ENCODE measurements at regions not wholly inside any gene's neighbourhood (a gene's known extent, or its start where the extent isn't known, plus 50 kb on each side); places are given as distances from the start of the nearest gene placed in this dataset.
A peak's percentile ranks its signal among the peaks of the same experiment; 100 is the strongest.

DNA sequence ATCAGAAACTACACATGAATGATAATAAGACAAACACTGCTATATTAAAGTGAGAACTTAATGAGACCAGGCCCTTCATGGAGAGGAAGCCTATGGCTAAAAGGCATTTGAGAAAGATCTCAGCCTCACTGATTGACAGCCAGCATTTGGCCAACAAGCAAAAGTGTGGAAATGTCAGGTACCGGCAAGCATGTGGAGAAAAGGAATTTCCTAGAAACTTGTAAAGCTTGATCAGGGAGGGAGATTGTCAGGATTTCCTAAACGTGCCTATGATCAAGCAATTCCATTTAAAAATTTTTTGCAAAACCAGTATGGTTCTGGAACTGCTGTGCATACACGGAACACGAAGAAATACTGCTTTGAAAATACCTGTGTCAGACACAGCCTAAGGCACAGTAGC, 220.3 kb upstream of the ATP10A start:
- no peaks in the 10 kb centered on the region for H3K36me3 ChIP-seq (ENCODE audit: insufficient read depth, low read length)
- Mint-ChIP-seq H3K27me3 (ENCODE audit: low read depth, unreplicated experiment) (no peaks in the 10 kb centered on the region), H3K27ac (ENCODE audit: unreplicated experiment) (peak overlapping the region; percentile 59), H3K36me3 (ENCODE audit: low read depth, unreplicated experiment) (no peaks in the 10 kb centered on the region), H3K4me1 (ENCODE audit: low read depth, unreplicated experiment) (peaks cover 25% of the 10 kb centered on the region), H3K9me3 (ENCODE audit: unreplicated experiment) (no peaks in the 10 kb centered on the region), H3K4me3 (ENCODE audit: unreplicated experiment) (peak overlapping the region; percentile 82)
- no peak overlapping the region for H3K4me3 ChIP-seq (ENCODE audit: insufficient read depth, low read depth, low read length)
- no peaks in the 10 kb centered on the region for H4K20me1 ChIP-seq (ENCODE audit: insufficient read depth, low read length)
- no peaks in the 10 kb centered on the region for H3K9me3 ChIP-seq (ENCODE audit: insufficient read depth, low read depth, low read length)
- H3K4me2 ChIP-seq (ENCODE audit: low read length): peak overlapping the region; percentile 84
- H3K9ac ChIP-seq (ENCODE audit: low read length): no peak overlapping the region
- DNase-seq (ENCODE audit: low read depth) (no peak), FAIRE-seq (peak; percentile 47)
- H2AFZ ChIP-seq (ENCODE audit: low read depth, low read length): no peak overlapping the region
- no peak overlapping the region for H3K27ac ChIP-seq (ENCODE audit: low read depth, low read length)
- H3K4me1 ChIP-seq (ENCODE audit: insufficient read depth, low read length): peaks cover 20% of the 10 kb centered on the region
- TF ChIP-seq EZH2 (IDR thresholded peaks at IDR 0.05; ENCODE audit: insufficient read depth, low read length): no peak
- TF ChIP-seq, protein P1, sequence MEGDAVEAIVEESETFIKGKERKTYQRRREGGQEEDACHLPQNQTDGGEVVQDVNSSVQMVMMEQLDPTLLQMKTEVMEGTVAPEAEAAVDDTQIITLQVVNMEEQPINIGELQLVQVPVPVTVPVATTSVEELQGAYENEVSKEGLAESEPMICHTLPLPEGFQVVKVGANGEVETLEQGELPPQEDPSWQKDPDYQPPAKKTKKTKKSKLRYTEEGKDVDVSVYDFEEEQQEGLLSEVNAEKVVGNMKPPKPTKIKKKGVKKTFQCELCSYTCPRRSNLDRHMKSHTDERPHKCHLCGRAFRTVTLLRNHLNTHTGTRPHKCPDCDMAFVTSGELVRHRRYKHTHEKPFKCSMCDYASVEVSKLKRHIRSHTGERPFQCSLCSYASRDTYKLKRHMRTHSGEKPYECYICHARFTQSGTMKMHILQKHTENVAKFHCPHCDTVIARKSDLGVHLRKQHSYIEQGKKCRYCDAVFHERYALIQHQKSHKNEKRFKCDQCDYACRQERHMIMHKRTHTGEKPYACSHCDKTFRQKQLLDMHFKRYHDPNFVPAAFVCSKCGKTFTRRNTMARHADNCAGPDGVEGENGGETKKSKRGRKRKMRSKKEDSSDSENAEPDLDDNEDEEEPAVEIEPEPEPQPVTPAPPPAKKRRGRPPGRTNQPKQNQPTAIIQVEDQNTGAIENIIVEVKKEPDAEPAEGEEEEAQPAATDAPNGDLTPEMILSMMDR (IDR thresholded peaks at IDR 0.05; ENCODE audit: insufficient read depth, low read depth, low read length): no peak
- no peaks in the 10 kb centered on the region for H3K79me2 ChIP-seq (ENCODE audit: insufficient read depth, low read length)
- H3K27me3 ChIP-seq (ENCODE audit: insufficient read depth, low read length): no peaks in the 10 kb centered on the region

GRCh38 chr15:26082221-26083109, 219.3 kb upstream of the ATP10A start:
- Histone ChIP-seq H3K79me2 (ENCODE audit: insufficient read depth, low read length) (no peaks in the 10 kb centered on the region), H2AFZ (ENCODE audit: low read depth, low read length) (peak overlapping the region; percentile 93), H3K27ac (ENCODE audit: low read depth, low read length) (peak overlapping the region; percentile 71), H3K4me3 (ENCODE audit: insufficient read depth, low read depth, low read length) (peak overlapping the region; percentile 68), H3K9me3 (ENCODE audit: insufficient read depth, low read depth, low read length) (no peaks in the 10 kb centered on the region), H3K4me2 (ENCODE audit: low read length) (peak overlapping the region; percentile 84), H3K9ac (ENCODE audit: low read length) (peak overlapping the region; percentile 83), H3K27me3 (ENCODE audit: insufficient read depth, low read length) (no peaks in the 10 kb centered on the region), H3K4me1 (ENCODE audit: insufficient read depth, low read length) (peaks cover 14% of the 10 kb centered on the region), H3K36me3 (ENCODE audit: insufficient read depth, low read length) (no peaks in the 10 kb centered on the region), H4K20me1 (ENCODE audit: insufficient read depth, low read length) (no peaks in the 10 kb centered on the region)
- Mint-ChIP-seq H3K4me1 (ENCODE audit: low read depth, unreplicated experiment) (peaks cover 18% of the 10 kb centered on the region), H3K27ac (ENCODE audit: unreplicated experiment) (peak overlapping the region; percentile 72), H3K27me3 (ENCODE audit: low read depth, unreplicated experiment) (no peaks in the 10 kb centered on the region), H3K9me3 (ENCODE audit: unreplicated experiment) (no peaks in the 10 kb centered on the region), H3K36me3 (ENCODE audit: low read depth, unreplicated experiment) (no peaks in the 10 kb centered on the region), H3K4me3 (ENCODE audit: unreplicated experiment) (peak overlapping the region; percentile 82)
- FAIRE-seq (peak; percentile 26), DNase-seq (ENCODE audit: low read depth) (peak; percentile 86)
- no peak for TF ChIP-seq EZH2 (IDR thresholded peaks at IDR 0.05; ENCODE audit: insufficient read depth, low read length)
- TF ChIP-seq, protein P1 (IDR thresholded peaks at IDR 0.05; ENCODE audit: insufficient read depth, low read depth, low read length): no peak

- no peaks in the 10 kb centered on the region for H3K9me3 ChIP-seq (ENCODE audit: insufficient read depth, low read depth, low read length)
- H3K9ac ChIP-seq (ENCODE audit: low read length): no peak overlapping the region
- DNase-seq (ENCODE audit: low read depth) (no peak), FAIRE-seq (peak; percentile 70)
- Mint-ChIP-seq H3K4me1 (ENCODE audit: low read depth, unreplicated experiment) (peaks cover 15% of the 10 kb centered on the region), H3K36me3 (ENCODE audit: low read depth, unreplicated experiment) (no peaks in the 10 kb centered on the region), H3K9me3 (ENCODE audit: unreplicated experiment) (no peaks in the 10 kb centered on the region), H3K27me3 (ENCODE audit: low read depth, unreplicated experiment) (no peaks in the 10 kb centered on the region), H3K4me3 (ENCODE audit: unreplicated experiment) (peak overlapping the region; percentile 82), H3K27ac (ENCODE audit: unreplicated experiment) (peak overlapping the region; percentile 34)
- H3K27me3 ChIP-seq (ENCODE audit: insufficient read depth, low read length): no peaks in the 10 kb centered on the region
- H3K4me3 ChIP-seq (ENCODE audit: insufficient read depth, low read depth, low read length): no peak overlapping the region
- H3K36me3 ChIP-seq (ENCODE audit: insufficient read depth, low read length): no peaks in the 10 kb centered on the region
- H3K4me1 ChIP-seq (ENCODE audit: insufficient read depth, low read length): peaks cover 8% of the 10 kb centered on the region
- H3K27ac ChIP-seq (ENCODE audit: low read depth, low read length): no peak overlapping the region
- H3K79me2 ChIP-seq (ENCODE audit: insufficient read depth, low read length): no peaks in the 10 kb centered on the region
- H3K4me2 ChIP-seq (ENCODE audit: low read length): peak overlapping the region; percentile 30
- no peak overlapping the region for H2AFZ ChIP-seq (ENCODE audit: low read depth, low read length)
- TF ChIP-seq, protein P1 (IDR thresholded peaks at IDR 0.05; ENCODE audit: insufficient read depth, low read depth, low read length): no peak
- TF ChIP-seq EZH2 (IDR thresholded peaks at IDR 0.05; ENCODE audit: insufficient read depth, low read length): no peak
- no peaks in the 10 kb centered on the region for H4K20me1 ChIP-seq (ENCODE audit: insufficient read depth, low read length)
These were observed 218.7 kb upstream of the ATP10A start for GRCh38 chr15:26081758-26082220.

All from astrocyte (in vitro differentiated cells and primary cell).